Thyroid gland (tissue), 4 donors: ENCODE measurements at regions not wholly inside any gene's neighbourhood (a gene's known extent, or its start where the extent isn't known, plus 50 kb on each side); places are given as distances from the start of the nearest gene placed in this dataset.
A peak's percentile ranks its signal among the peaks of the same experiment; 100 is the strongest.
"Not testable (repeated sequence)": the region's sequence is repeated elsewhere in the genome, so short reads cannot be mapped to it uniquely, and the experiment has no call there.

Source experiments
- DNase-seq, 2 donors: peaks; one replicate each; pipeline ENCODE4 v3.0.0-alpha.2; 2019
- H3K27ac ChIP-seq, 3 donors: fragments of 200-600 bp; sonication (generic); 1 replicate in 2 of 3; 2 replicates in 1 of 3; pipeline ENCODE4 v1.5.1; 2016 to 2019; ENCODE audit warnings: mild to moderate bottlenecking in 1 of 3, moderate library complexity in 1 of 3
- H3K27me3 ChIP-seq: fragments of 200-600 bp; sonication (generic); one replicate; pipeline ENCODE4 v1.5.1; 2019
- H3K36me3 ChIP-seq, 2 donors: fragments of 200-600 bp; sonication (generic); one replicate each; pipeline ENCODE4 v1.5.1; 2016 to 2019
- H3K4me1 ChIP-seq, 2 donors: fragments of 200-600 bp; sonication (generic); one replicate each; pipeline ENCODE4 v1.5.1; 2017 to 2019
- H3K4me3 ChIP-seq, 3 donors: fragments of 200-600 bp; sonication (generic); replicated peaks in 1 of 3; 1 replicate in 2 of 3; 2 replicates in 1 of 3; pipeline ENCODE4 v1.5.1; 2016; ENCODE audit warnings: mild to moderate bottlenecking in 1 of 3
- H3K9me3 ChIP-seq: fragments of 200-600 bp; sonication (generic); one replicate; pipeline ENCODE4 v1.5.1; 2017
- CTCF ChIP-seq, 6 experiments: fragments of 200-600 bp in 3 of 6; fragments of 450-650 bp in 3 of 6; sonication (generic) in 3 of 6; IDR thresholded peaks; one replicate each; pipeline ENCODE4 v1.5.1; 2016 to 2019; ENCODE audit warnings: antibody characterized with exemption in 6 of 6, mild to moderate bottlenecking in 2 of 6, inconsistent platforms in 1 of 6, moderate library complexity in 1 of 6
- POLR2A ChIP-seq, 2 donors: fragments of 450-650 bp; IDR thresholded peaks; one replicate each; pipeline ENCODE4 v1.6.1; 2017; ENCODE audit warnings: antibody characterized with exemption in 2 of 2, mild to moderate bottlenecking in 2 of 2, moderate library complexity in 1 of 2
- WGBS, 2 donors: methylation state at CpG; one replicate each; pipeline ENCODE4 v1.1.5; 2017; 5-methylcytosine and 5-hydroxymethylcytosine counted together
- intact Hi-C: fragments of 100-400 bp; cut with DNase I; formaldehyde crosslinking; loops from one replicate; pipeline ENCODE4 v1.15.1; 2023

- intact Hi-C loops, result no loop called here
- Histone ChIP-seq H3K27me3 (no peaks in the 10 kb centered on the region), H3K4me1 (no peaks in the 10 kb centered on the region), H3K27ac (no peak overlapping the region), H3K4me3 (no peak overlapping the region), H3K36me3 (no peaks in the 10 kb centered on the region), H3K9me3 (no peaks in the 10 kb centered on the region)
- no peak for DNase-seq
- TF ChIP-seq POLR2A (IDR thresholded peaks at IDR 0.05) (no peak), CTCF (IDR thresholded peaks at IDR 0.05) (no peak)
- 78 to 86% methylated on average over 3 of the region's 3 CpGs for WGBS, 2 donors
Measured at GRCh38 chr1:224820341-224820740, 109.1 kb upstream of the DNAH14 start.

- intact Hi-C loops, H3K27ac ChIP-seq, H3K4me3 ChIP-seq, DNase-seq, H3K36me3 ChIP-seq, H3K27me3 ChIP-seq, H3K9me3 ChIP-seq, H3K4me1 ChIP-seq: not testable (repeated sequence)
- WGBS, 2 donors, result 91 to 97% methylated on average over 8 of the region's 8 CpGs
Measured at GRCh38 chr1:224821751-224822150, 107.7 kb upstream of the DNAH14 start.

- no peak overlapping the region for H3K27ac ChIP-seq
- H3K9me3 ChIP-seq, result no peaks in the 10 kb centered on the region
- intact Hi-C loops, result no loop called here
- 85 to 90% methylated on average over 1 of the region's 1 CpG for WGBS, 2 donors
- H3K27me3 ChIP-seq, result no peaks in the 10 kb centered on the region
- no peak for DNase-seq
- H3K4me1 ChIP-seq, result peaks cover 0 to 2% of the 10 kb centered on the region in 2 donors
- no peak for TF ChIP-seq POLR2A (IDR thresholded peaks at IDR 0.05)
- no peak for TF ChIP-seq CTCF (IDR thresholded peaks at IDR 0.05)
- H3K4me3 ChIP-seq, result no peak overlapping the region
- H3K36me3 ChIP-seq, result no peaks in the 10 kb centered on the region
Measured at GRCh38 chr1:224825525-224826000, 103.9 kb upstream of the DNAH14 start.

- Histone ChIP-seq H3K27ac (no peak overlapping the region), H3K27me3 (no peaks in the 10 kb centered on the region), H3K4me1 (peaks cover 4 to 10% of the 10 kb centered on the region in 2 donors), H3K36me3 (no peaks in the 10 kb centered on the region), H3K4me3 (no peak overlapping the region), H3K9me3 (no peaks in the 10 kb centered on the region)
- no peak for DNase-seq
- intact Hi-C loops, result no loop called here
- TF ChIP-seq POLR2A (IDR thresholded peaks at IDR 0.05), result no peak
- TF ChIP-seq CTCF (IDR thresholded peaks at IDR 0.05), result no peak
Measured at GRCh38 chr1:224828691-224829090, 100.8 kb upstream of the DNAH14 start.

GRCh38 chr1:224831501-224831900 lies 98.0 kb upstream of the DNAH14 start:
- WGBS, 2 donors, result 48 to 64% methylated on average over 3 of the region's 3 CpGs
- H3K4me3 ChIP-seq, result no peak overlapping the region
- DNase-seq, result peak in 1 of 2 donors; percentile 17
- H3K27ac ChIP-seq, result no peak overlapping the region
- TF ChIP-seq CTCF (IDR thresholded peaks at IDR 0.05) (no peak), POLR2A (IDR thresholded peaks at IDR 0.05) (no peak)
- H3K36me3 ChIP-seq, result no peaks in the 10 kb centered on the region
- intact Hi-C loops, result no loop called here
- H3K4me1 ChIP-seq, result peaks cover 4 to 10% of the 10 kb centered on the region in 2 donors
- no peaks in the 10 kb centered on the region for H3K9me3 ChIP-seq
- H3K27me3 ChIP-seq, result no peaks in the 10 kb centered on the region

- H3K27me3 ChIP-seq, DNase-seq, H3K4me3 ChIP-seq, H3K27ac ChIP-seq, H3K36me3 ChIP-seq, H3K9me3 ChIP-seq, intact Hi-C loops, H3K4me1 ChIP-seq: not testable (repeated sequence)
- WGBS, 2 donors, result 59 to 67% methylated on average over 7 of the region's 7 CpGs
Measured at GRCh38 chr1:224839648-224840300, 89.7 kb upstream of the DNAH14 start.

GRCh38 chr1:224841803-224842202 lies 87.7 kb upstream of the DNAH14 start:
- H3K9me3 ChIP-seq, DNase-seq, intact Hi-C loops: not testable (repeated sequence)

More at GRCh38 chr1:224841803-224842202, 87.7 kb upstream of the DNAH14 start:
- 94% methylated on average over 2 of the region's 2 CpGs for WGBS, 2 donors
- not testable (repeated sequence) for H3K36me3 ChIP-seq, H3K27me3 ChIP-seq, H3K4me1 ChIP-seq, H3K4me3 ChIP-seq, H3K27ac ChIP-seq
